AG04450 (cell line): ENCODE measurements at regions not wholly inside any gene's neighbourhood (a gene's known extent, or its start where the extent isn't known, plus 50 kb on each side); places are given as distances from the start of the nearest gene placed in this dataset.

ENCODE experiments used
- CTCF ChIA-PET: fragments of 300-600, 350-600 bp; formaldehyde crosslinking; extraction: SDS; loops from one replicate; lab custom pipeline; 2022; ENCODE audit warnings: antibody characterized with exemption, inconsistent platforms; lab: Charles Lee
- POLR2A ChIA-PET: fragments of 350-600 bp; formaldehyde crosslinking; extraction: SDS; loops from one replicate; lab custom pipeline; 2021; ENCODE audit warnings: antibody characterized with exemption, inconsistent platforms; lab: Yijun Ruan, JAX
- DNase-seq: peaks from one replicate; pipeline ENCODE4 v3.0.0-alpha.2; 2011; ENCODE audit warnings: low read depth, low spot score
- H3K27ac ChIP-seq: one replicate; pipeline ENCODE4 v1.5.1; 2012; ENCODE audit warnings: low read depth, low read length, control low read depth
- H3K27me3 ChIP-seq: one replicate; pipeline ENCODE4 v1.6.0; 2012; ENCODE audit warnings: low read length; ENCODE audit not compliant: control insufficient read depth, insufficient read depth
- H3K4me3 ChIP-seq: 2 replicates; pipeline ENCODE4 v1.5.1; 2011; ENCODE audit warnings: mild to moderate bottlenecking, low read depth, low read length, control low read depth
- H3K9me3 ChIP-seq: 2 replicates; pipeline ENCODE4 v1.5.1; 2012; ENCODE audit warnings: low read length; ENCODE audit not compliant: control insufficient read depth, insufficient read depth
- CTCF ChIP-seq: IDR thresholded peaks from 2 replicates; pipeline ENCODE4 v1.5.1; 2011; ENCODE audit warnings: low read depth, low read length, control low read depth, inconsistent platforms

GRCh38 chr5:73302797-73303147 is 129.8 kb downstream of the TMEM174 start:
- peaks cover 22% of the 10 kb centered on the region; the same call in 1 of the 2 replicates for H3K9me3 ChIP-seq
- no peak overlapping the region for H3K4me3 ChIP-seq
- POLR2A ChIA-PET = interaction anchor here (1.3 kb wide), 1 partner anchor 8 kb away, joined by 3 read pairs; no protein-coding TSS in a partner anchor
- H3K27ac ChIP-seq = no peak overlapping the region
- peaks cover 9% of the 10 kb centered on the region for H3K27me3 ChIP-seq
- CTCF ChIA-PET = interaction anchor here (1.4 to 1.6 kb wide), 2 partner anchors 86 to 149 kb away, joined by 3 to 6 read pairs; no protein-coding TSS in a partner anchor
- no peak for DNase-seq
- no peak for TF ChIP-seq CTCF

DNA sequence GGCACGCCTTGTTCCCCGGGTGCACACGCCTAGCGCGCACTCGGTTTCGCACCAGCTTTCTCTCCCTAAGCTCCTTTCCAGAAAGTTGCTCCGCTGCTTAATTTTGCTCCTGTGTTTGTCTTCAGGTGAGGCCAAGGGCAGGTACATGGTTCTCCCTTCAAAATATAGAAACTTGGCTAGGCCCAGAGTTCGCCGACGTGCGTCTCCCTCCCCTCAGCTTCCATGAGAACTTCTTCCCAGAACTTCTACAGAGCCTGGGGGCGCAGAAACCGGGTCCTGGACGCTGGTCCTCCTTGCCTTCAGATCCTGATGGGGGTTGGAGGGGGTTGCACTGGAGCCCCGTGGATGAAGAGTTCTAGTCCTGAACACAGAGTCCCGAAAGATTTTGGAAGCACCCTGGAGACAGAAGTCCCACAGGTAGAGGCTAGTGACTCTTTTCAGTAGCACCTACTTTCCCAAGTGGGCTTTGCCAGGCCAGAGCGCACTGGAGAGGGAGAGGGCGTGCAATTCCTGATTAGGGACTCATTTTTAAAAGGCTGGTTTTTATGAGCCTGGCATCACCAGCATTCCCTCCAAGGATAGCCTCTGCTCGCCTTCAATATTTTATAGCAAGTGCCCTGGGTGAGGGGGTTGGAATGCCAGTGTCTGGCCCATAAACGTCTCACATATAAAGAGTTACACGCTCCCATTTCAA is 128.4 kb downstream of the TMEM174 start:
- DNase-seq = no peak
- CTCF ChIA-PET = interaction anchor here (1.4 to 2.0 kb wide), 3 partner anchors 85 to 150 kb away, joined by 3 to 6 read pairs (median 5); no protein-coding TSS in a partner anchor
- Histone ChIP-seq H3K27ac (no peak overlapping the region), H3K4me3 (no peak overlapping the region), H3K27me3 (peaks cover 9% of the 10 kb centered on the region), H3K9me3 (peaks cover 22% of the 10 kb centered on the region; the same call in 1 of the 2 replicates)
- TF ChIP-seq CTCF = no peak
- POLR2A ChIA-PET = interaction anchor here (3.2 kb wide), 1 partner anchor 10 kb away, joined by 16 read pairs; no protein-coding TSS in a partner anchor

GRCh38 chr5:73300337-73301207 is 127.6 kb downstream of the TMEM174 start:
- no peak overlapping the region for H3K27ac ChIP-seq
- POLR2A ChIA-PET = interaction anchor here (0.6 to 3.2 kb wide), 2 partner anchors 11 to 97 kb away, joined by 4 to 16 read pairs; no protein-coding TSS in a partner anchor

GRCh38 chr5:73299665-73300336 is 126.8 kb downstream of the TMEM174 start:
- TF ChIP-seq CTCF = no peak
- Histone ChIP-seq H3K4me3 (peak overlapping the region; percentile 55), H3K9me3 (peaks cover 22% of the 10 kb centered on the region; the same call in 1 of the 2 replicates), H3K27ac (peak overlapping the region; percentile 65), H3K27me3 (peaks cover 9% of the 10 kb centered on the region)
- ChIA-PET POLR2A (interaction anchor here (0.6 to 3.2 kb wide), 2 partner anchors 12 to 98 kb away, joined by 4 to 16 read pairs; no protein-coding TSS in a partner anchor), CTCF (interaction anchor here (2.0 to 2.2 kb wide), 2 partner anchors 9 to 151 kb away, joined by 5 to 7 read pairs; no protein-coding TSS in a partner anchor)
- no peak for DNase-seq

More at GRCh38 chr5:73300337-73301207, 127.6 kb downstream of the TMEM174 start:
- H3K9me3 ChIP-seq = peaks cover 22% of the 10 kb centered on the region; the same call in 1 of the 2 replicates
- no peak for TF ChIP-seq CTCF
- no peak overlapping the region for H3K4me3 ChIP-seq
- DNase-seq = no peak
- H3K27me3 ChIP-seq = peaks cover 9% of the 10 kb centered on the region
- CTCF ChIA-PET = interaction anchor here (2.0 kb wide), 1 partner anchor 151 kb away, joined by 5 read pairs; no protein-coding TSS in a partner anchor
